D341Med (cell line): ENCODE measurements at regions not wholly inside any gene's neighbourhood (a gene's known extent, or its start where the extent isn't known, plus 50 kb on each side); places are given as distances from the start of the nearest gene placed in this dataset.

Experiments used
- DNase-seq: peaks from one replicate; pipeline ENCODE4 v3.0.0; 2012; ENCODE audit warnings: low spot score

DNA sequence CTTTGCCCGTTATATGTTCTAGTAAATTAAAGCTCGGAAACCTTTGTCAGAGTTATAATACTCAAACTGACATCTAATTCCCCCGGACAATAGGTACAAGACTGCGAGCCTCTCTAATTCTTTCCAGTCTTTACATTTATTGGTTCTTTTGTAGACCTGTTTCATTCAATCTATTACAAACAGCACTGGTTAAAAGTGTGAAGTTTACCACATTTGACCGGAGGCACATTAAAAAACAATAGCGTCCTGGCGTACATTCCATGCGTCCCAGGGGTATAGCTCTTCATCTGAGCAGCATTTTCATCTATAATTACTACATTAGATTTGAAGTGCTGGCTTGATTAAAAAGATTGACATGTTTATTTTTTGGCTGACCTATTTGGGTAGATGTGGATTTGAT, 49.9 kb upstream of the TENM3 start:
- DNase-seq: no peak
